Thyroid gland (tissue), 4 donors: ENCODE measurements at regions not wholly inside any gene's neighbourhood (a gene's known extent, or its start where the extent isn't known, plus 50 kb on each side); places are given as distances from the start of the nearest gene placed in this dataset.

Experiments used
- POLR2A ChIP-seq, 2 donors: fragments of 450-650 bp; IDR thresholded peaks; one replicate each; pipeline ENCODE4 v1.6.1; 2017; ENCODE audit warnings: antibody characterized with exemption in 2 of 2, mild to moderate bottlenecking in 2 of 2, moderate library complexity in 1 of 2
- TF ChIP-seq, protein P1 (sequence below), 6 experiments: fragments of 200-600 bp in 3 of 6; fragments of 450-650 bp in 3 of 6; sonication (generic) in 3 of 6; IDR thresholded peaks; one replicate each; pipeline ENCODE4 v1.5.1; 2016 to 2019; ENCODE audit warnings: antibody characterized with exemption in 6 of 6, mild to moderate bottlenecking in 2 of 6, inconsistent platforms in 1 of 6, moderate library complexity in 1 of 6

DNA sequence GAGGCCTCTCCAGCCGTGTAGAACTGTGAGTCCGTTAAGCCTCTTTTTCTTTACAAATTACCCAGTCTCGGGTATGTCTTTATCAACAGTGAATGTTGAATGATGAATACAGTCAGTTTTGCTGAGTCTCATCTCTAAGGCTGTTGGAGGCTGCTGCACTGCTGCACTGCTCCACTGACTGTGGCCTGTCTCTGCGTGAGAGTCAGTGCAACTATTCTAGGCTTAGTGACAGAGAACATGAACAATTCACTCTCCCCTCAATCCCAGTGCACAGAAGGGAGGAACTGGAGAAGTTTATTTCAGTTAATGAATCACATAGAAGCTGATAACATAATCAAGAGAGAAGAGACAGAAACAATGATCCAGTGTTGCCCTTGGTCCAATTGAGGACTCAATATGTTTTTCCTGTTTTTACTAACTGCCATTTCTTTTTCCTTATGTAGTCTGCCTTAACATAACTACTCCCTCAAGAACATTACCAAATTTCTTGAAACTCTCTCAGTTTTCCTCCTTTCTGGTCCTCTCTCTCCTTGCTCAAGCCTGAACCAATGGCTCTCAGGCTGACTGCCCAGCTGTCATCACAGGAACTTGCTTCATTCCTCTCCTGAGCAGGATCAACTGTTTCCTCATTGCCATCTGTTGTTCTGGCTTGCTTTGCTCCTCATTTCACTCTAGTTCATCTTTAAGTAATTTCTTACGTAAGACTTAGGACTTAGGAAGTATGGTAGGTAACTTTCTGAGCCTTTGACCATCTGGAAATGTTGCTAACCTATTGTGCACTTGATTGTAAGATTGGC, 483.2 kb downstream of the METTL4 start:
- TF ChIP-seq, protein P1, sequence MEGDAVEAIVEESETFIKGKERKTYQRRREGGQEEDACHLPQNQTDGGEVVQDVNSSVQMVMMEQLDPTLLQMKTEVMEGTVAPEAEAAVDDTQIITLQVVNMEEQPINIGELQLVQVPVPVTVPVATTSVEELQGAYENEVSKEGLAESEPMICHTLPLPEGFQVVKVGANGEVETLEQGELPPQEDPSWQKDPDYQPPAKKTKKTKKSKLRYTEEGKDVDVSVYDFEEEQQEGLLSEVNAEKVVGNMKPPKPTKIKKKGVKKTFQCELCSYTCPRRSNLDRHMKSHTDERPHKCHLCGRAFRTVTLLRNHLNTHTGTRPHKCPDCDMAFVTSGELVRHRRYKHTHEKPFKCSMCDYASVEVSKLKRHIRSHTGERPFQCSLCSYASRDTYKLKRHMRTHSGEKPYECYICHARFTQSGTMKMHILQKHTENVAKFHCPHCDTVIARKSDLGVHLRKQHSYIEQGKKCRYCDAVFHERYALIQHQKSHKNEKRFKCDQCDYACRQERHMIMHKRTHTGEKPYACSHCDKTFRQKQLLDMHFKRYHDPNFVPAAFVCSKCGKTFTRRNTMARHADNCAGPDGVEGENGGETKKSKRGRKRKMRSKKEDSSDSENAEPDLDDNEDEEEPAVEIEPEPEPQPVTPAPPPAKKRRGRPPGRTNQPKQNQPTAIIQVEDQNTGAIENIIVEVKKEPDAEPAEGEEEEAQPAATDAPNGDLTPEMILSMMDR (IDR thresholded peaks at IDR 0.05), result no peak
- no peak for TF ChIP-seq POLR2A (IDR thresholded peaks at IDR 0.05)
